NCI-H2107 treated with DMSO at 0.1 percent for 48 hours (cell line): ENCODE measurements at regions not wholly inside any gene's neighbourhood (a gene's known extent, or its start where the extent isn't known, plus 50 kb on each side); places are given as distances from the start of the nearest gene placed in this dataset.
A peak's percentile ranks its signal among the peaks of the same experiment; 100 is the strongest.

Experiments
- DNase-seq: peaks from one replicate; lab custom pipeline; 2025; ENCODE audit not compliant: unreplicated experiment; lab: John Stamatoyannopoulos, UW

DNA sequence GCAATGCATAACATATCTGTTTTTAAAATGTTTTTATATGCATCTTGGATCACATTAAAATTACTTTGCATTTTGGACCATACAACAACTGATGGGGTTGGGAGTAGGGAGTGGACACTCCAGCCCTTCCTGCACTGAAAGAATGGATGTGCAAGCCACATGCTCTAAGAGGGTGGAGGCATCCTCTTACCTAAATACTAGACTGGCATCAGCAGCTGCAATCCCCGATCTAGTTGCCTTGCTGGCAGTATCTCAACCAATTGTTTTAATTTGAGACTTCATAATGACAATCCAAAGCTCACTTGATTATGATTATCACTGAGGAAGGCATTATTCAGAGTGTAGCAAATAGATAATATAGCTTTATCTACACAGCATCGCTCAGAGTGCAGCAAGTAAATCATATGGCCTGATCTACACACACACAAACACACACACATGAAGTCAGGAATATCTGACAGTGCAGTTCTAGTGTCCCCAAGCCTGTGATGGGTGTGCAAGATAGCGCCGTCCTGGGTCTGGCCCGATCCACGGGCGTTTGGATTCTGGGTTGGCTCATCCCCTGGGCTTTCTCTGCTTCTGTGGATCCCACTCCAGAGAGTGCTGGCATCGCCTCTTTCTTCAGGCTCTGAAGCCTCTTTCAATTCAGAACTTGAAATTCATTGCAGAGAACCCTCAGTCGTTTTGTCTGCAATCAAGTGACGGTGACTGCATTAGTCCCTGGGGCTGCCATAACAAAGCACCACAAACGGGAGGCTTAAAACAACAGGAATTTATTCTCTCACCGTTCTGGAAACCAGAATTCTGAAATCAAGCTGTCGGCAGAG, 181.3 kb downstream of the ETS2 start:
- peak; percentile 77 for DNase-seq

DNA sequence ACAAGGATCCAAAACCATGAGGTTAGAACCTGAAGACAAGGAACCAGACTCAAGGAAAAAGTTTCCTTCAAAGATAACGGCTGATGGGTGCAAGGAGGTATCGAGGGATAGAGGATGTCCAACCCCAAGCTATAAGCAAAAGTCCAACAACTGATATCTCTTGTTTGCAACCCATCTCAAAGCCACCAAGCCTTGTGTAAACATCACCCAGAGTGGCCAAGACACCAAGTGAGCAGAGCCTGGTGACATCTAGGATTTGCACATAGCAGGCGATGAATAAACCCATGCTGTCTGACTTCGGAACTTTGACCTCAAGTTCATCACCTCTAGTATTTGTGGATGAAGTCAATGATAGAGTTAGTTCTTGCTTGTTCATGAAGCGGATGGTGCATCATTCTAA, 180.7 kb downstream of the ETS2 start:
- no peak for DNase-seq

GRCh38 chr21:38985568-38986378, 180.0 kb downstream of the ETS2 start:
- peak; percentile 97 for DNase-seq

- peak; percentile 75 for DNase-seq
Observed at GRCh38 chr21:38984982-38985567, 179.3 kb downstream of the ETS2 start.

DNA sequence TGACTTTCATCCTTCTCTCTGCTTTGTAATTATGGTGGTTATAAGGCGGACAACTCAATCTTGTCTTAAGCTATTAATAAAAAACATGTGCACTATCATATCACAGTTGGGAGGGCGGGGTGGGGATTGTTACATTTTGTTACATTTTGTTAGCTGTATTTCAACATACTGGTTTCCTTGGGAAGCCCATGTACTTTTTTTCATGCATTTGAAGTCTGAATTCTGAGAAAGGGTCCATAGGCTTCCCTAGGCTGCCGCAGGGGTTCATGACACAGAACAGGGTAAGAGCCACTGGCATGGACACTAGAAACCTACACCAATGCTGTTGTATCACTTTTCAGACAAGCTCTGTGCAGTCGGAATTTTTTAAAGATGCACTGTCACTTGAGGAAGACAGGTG, 178.8 kb downstream of the ETS2 start:
- DNase-seq, result no peak

GRCh38 chr21:38983560-38983959, 177.8 kb downstream of the ETS2 start:
- no peak for DNase-seq

- no peak for DNase-seq
Observed at GRCh38 chr21:38982804-38983203, 177.1 kb downstream of the ETS2 start.

GRCh38 chr21:38982096-38982495, 176.4 kb downstream of the ETS2 start:
- DNase-seq, result no peak

DNA sequence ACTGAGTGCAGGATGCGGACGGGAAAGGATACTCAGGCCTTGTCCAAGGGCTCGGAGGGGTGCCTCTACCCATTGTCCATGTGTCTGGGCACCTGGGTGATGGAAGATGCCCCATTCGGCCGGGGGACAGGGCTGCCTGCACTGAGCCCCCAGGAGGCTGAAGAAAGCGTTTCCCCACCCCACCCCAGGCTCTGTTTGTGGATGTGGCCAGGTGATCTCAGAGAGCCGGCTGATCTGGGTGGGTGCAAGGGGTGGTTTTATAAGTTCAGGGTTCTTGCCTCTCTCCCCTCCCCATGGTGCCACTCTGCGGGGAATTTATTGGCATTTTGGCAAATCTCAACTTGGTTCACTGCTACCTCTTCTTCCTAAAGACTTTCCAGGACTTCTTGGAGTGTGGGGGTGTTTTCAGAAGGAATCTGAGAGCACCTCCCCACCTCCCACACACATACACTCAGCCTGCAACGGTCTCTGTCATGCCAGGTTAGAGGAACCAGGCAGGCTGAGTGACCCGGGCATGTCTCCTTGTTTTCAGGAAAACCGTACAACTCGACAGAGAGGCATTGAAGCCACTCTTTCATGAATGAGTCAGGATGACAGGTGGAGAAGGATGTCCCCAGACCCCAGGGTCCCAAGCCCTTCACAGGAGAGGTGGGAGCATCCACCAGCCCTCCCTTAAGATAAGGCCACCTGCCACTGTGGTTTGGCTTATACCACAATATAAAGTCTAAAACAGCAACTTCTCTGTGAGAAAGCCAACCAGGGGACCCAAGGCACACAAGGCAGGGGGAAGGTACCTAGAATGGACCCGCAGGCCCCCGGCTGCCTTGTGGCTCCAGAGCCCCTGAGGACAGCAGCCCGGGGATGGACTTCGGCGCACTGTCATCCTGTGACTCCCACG, 174.9 kb downstream of the ETS2 start:
- no peak for DNase-seq

GRCh38 chr21:38979271-38980121, 173.8 kb downstream of the ETS2 start:
- DNase-seq, result peak; percentile 41

GRCh38 chr21:38976900-38977299, 171.2 kb downstream of the ETS2 start:
- no peak for DNase-seq

- no peak for DNase-seq
Observed at GRCh38 chr21:38973552-38973951, 167.8 kb downstream of the ETS2 start.

- no peak for DNase-seq
Observed at GRCh38 chr21:38972078-38972477, 166.3 kb downstream of the ETS2 start.

GRCh38 chr21:38970765-38971164, 165.0 kb downstream of the ETS2 start:
- DNase-seq, result no peak

- DNase-seq, result peak; percentile 92
Observed at GRCh38 chr21:38968887-38969543, 163.3 kb downstream of the ETS2 start.

- peak; percentile 93 for DNase-seq
Observed at GRCh38 chr21:38965910-38966504, 160.3 kb downstream of the ETS2 start.

- DNase-seq, result no peak
Observed at GRCh38 chr21:38965241-38965640, 159.5 kb downstream of the ETS2 start.

DNA sequence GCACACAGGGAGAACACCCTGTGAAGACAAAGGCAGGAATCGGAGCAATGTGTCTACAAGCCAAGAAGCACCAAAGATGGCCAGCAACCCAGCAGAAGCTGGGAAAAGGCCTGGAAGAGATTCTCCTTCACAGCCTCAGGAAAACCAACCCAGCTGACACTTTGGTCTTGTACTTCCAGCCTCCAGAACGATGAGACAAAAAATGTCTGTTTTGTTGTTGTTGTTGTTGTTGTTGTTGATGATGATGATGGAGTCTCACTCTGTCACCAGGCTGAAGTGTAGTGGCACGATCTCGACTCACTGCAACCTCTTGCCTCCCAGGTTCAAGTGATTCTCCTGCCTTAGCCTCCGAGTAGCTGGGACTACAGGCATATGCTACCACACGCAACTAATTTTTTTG, 157.3 kb downstream of the ETS2 start:
- DNase-seq, result no peak

GRCh38 chr21:38960251-38960650, 154.5 kb downstream of the ETS2 start:
- no peak for DNase-seq
